Activated naive CD4-positive, alpha-beta T cell treated with anti-CD3 and anti-CD28 coated beads for 36 hours (primary cell): ENCODE measurements at regions not wholly inside any gene's neighbourhood (a gene's known extent, or its start where the extent isn't known, plus 50 kb on each side); places are given as distances from the start of the nearest gene placed in this dataset.

ENCODE experiments used
- CTCF ChIA-PET: fragments of 350-600 bp; sonication (Branson Sonifier 250); formaldehyde crosslinking; loops from one replicate; lab custom pipeline; 2021; ENCODE audit warnings: antibody characterized with exemption; lab: Charles Lee
- DNase-seq: peaks from one replicate; pipeline ENCODE4 v3.0.0-alpha.2; 2020
- H3K27ac Mint-ChIP-seq: one replicate; pipeline ENCODE4 v1.8.0; 2021; ENCODE audit warnings: mild to moderate bottlenecking, mixed read lengths
- H3K27me3 Mint-ChIP-seq: one replicate; pipeline ENCODE4 v1.8.0; 2021; ENCODE audit warnings: low read depth, mixed read lengths
- H3K36me3 Mint-ChIP-seq: one replicate; pipeline ENCODE4 v1.8.0; 2021; ENCODE audit warnings: low read depth, mixed read lengths
- H3K4me1 Mint-ChIP-seq: one replicate; pipeline ENCODE4 v1.8.0; 2021; ENCODE audit warnings: low read depth, mixed read lengths
- H3K4me3 Mint-ChIP-seq: one replicate; pipeline ENCODE4 v1.8.0; 2021; ENCODE audit warnings: mild to moderate bottlenecking, moderate library complexity, mixed read lengths
- H3K9me3 Mint-ChIP-seq: one replicate; pipeline ENCODE4 v1.8.0; 2021; ENCODE audit warnings: mixed read lengths
- intact Hi-C: fragments of 100-400 bp; cut with micrococcal nuclease; formaldehyde crosslinking; loops from one replicate; pipeline ENCODE4 v1.15.1; 2023

GRCh38 chr11:70526116-70527045 is 128.1 kb downstream of the CTTN start:
- H3K4me1 Mint-ChIP-seq: no peaks in the 10 kb centered on the region
- CTCF ChIA-PET: interaction anchor here (0.5 kb wide), 1 partner anchor 268 kb away, joined by 3 read pairs; no protein-coding TSS in a partner anchor
- H3K4me3 Mint-ChIP-seq: no peak overlapping the region
- intact Hi-C loops: no loop called here
- no peak for DNase-seq
- peaks cover 10% of the 10 kb centered on the region for H3K27me3 Mint-ChIP-seq
- peaks cover 2% of the 10 kb centered on the region for H3K9me3 Mint-ChIP-seq
- H3K27ac Mint-ChIP-seq: no peak overlapping the region
- no peaks in the 10 kb centered on the region for H3K36me3 Mint-ChIP-seq

- intact Hi-C loops: no loop called here
- Mint-ChIP-seq H3K9me3 (peaks cover 2% of the 10 kb centered on the region), H3K4me3 (no peak overlapping the region), H3K27ac (no peak overlapping the region), H3K27me3 (peaks cover 7% of the 10 kb centered on the region), H3K36me3 (no peaks in the 10 kb centered on the region), H3K4me1 (no peaks in the 10 kb centered on the region)
- DNase-seq: no peak
- CTCF ChIA-PET: no interaction called here
These were observed 128.7 kb downstream of the CTTN start for GRCh38 chr11:70527046-70527395.

- no peak overlapping the region for H3K27ac Mint-ChIP-seq
These were observed 129.2 kb downstream of the CTTN start for GRCh38 chr11:70527429-70528045.

GRCh38 chr11:70528046-70528793 is 129.9 kb downstream of the CTTN start:
- no peak for DNase-seq
- H3K4me3 Mint-ChIP-seq: no peak overlapping the region
- H3K27me3 Mint-ChIP-seq: peaks cover 2% of the 10 kb centered on the region
- H3K9me3 Mint-ChIP-seq: peaks cover 2% of the 10 kb centered on the region
- no peaks in the 10 kb centered on the region for H3K36me3 Mint-ChIP-seq
- H3K4me1 Mint-ChIP-seq: no peaks in the 10 kb centered on the region
- CTCF ChIA-PET: no interaction called here
- intact Hi-C loops: no loop called here
- H3K27ac Mint-ChIP-seq: no peak overlapping the region

More at GRCh38 chr11:70527429-70528045, 129.2 kb downstream of the CTTN start:
- intact Hi-C loops: no loop called here
- Mint-ChIP-seq H3K9me3 (peaks cover 2% of the 10 kb centered on the region), H3K4me1 (no peaks in the 10 kb centered on the region), H3K4me3 (no peak overlapping the region), H3K36me3 (no peaks in the 10 kb centered on the region), H3K27me3 (peaks cover 5% of the 10 kb centered on the region)
- CTCF ChIA-PET: no interaction called here
- DNase-seq: no peak

GRCh38 chr11:70528794-70529580 is 130.7 kb downstream of the CTTN start:
- no peaks in the 10 kb centered on the region for H3K27me3 Mint-ChIP-seq
- CTCF ChIA-PET: no interaction called here
- H3K36me3 Mint-ChIP-seq: no peaks in the 10 kb centered on the region
- H3K9me3 Mint-ChIP-seq: peaks cover 2% of the 10 kb centered on the region
- H3K27ac Mint-ChIP-seq: no peak overlapping the region
- no peak for DNase-seq
- H3K4me1 Mint-ChIP-seq: no peaks in the 10 kb centered on the region
- intact Hi-C loops: no loop called here
- no peak overlapping the region for H3K4me3 Mint-ChIP-seq

GRCh38 chr11:70530010-70530409 is 131.7 kb downstream of the CTTN start:
- Mint-ChIP-seq H3K4me1 (no peaks in the 10 kb centered on the region), H3K4me3 (no peak overlapping the region), H3K9me3 (peaks cover 2% of the 10 kb centered on the region), H3K27ac (no peak overlapping the region), H3K27me3 (no peaks in the 10 kb centered on the region), H3K36me3 (no peaks in the 10 kb centered on the region)
- DNase-seq: no peak
- intact Hi-C loops: no loop called here
- CTCF ChIA-PET: no interaction called here

GRCh38 chr11:70530629-70531185 is 132.4 kb downstream of the CTTN start:
- intact Hi-C loops: no loop called here
- no peak for DNase-seq
- Mint-ChIP-seq H3K36me3 (no peaks in the 10 kb centered on the region), H3K27me3 (peaks cover 2% of the 10 kb centered on the region), H3K4me3 (no peak overlapping the region), H3K27ac (no peak overlapping the region), H3K9me3 (peaks cover 6% of the 10 kb centered on the region), H3K4me1 (no peaks in the 10 kb centered on the region)
- CTCF ChIA-PET: no interaction called here

GRCh38 chr11:70531281-70532065 is 133.1 kb downstream of the CTTN start:
- DNase-seq: no peak
- CTCF ChIA-PET: no interaction called here
- no peak overlapping the region for H3K4me3 Mint-ChIP-seq

GRCh38 chr11:70532066-70532440 is 133.7 kb downstream of the CTTN start:
- no peak overlapping the region for H3K4me3 Mint-ChIP-seq
- H3K27me3 Mint-ChIP-seq: peaks cover 2% of the 10 kb centered on the region
- H3K36me3 Mint-ChIP-seq: no peaks in the 10 kb centered on the region
- CTCF ChIA-PET: no interaction called here
- H3K27ac Mint-ChIP-seq: no peak overlapping the region
- H3K9me3 Mint-ChIP-seq: peaks cover 6% of the 10 kb centered on the region
- no peak for DNase-seq
- H3K4me1 Mint-ChIP-seq: no peaks in the 10 kb centered on the region
- intact Hi-C loops: no loop called here

More at GRCh38 chr11:70531281-70532065, 133.1 kb downstream of the CTTN start:
- no peak overlapping the region for H3K27ac Mint-ChIP-seq
- H3K36me3 Mint-ChIP-seq: no peaks in the 10 kb centered on the region
- H3K9me3 Mint-ChIP-seq: peaks cover 6% of the 10 kb centered on the region
- H3K4me1 Mint-ChIP-seq: no peaks in the 10 kb centered on the region
- intact Hi-C loops: no loop called here
- H3K27me3 Mint-ChIP-seq: peaks cover 2% of the 10 kb centered on the region

GRCh38 chr11:70532731-70533130 is 134.4 kb downstream of the CTTN start:
- CTCF ChIA-PET: no interaction called here
- peaks cover 2% of the 10 kb centered on the region for H3K27me3 Mint-ChIP-seq
- intact Hi-C loops: no loop called here
- H3K27ac Mint-ChIP-seq: no peak overlapping the region
- no peaks in the 10 kb centered on the region for H3K4me1 Mint-ChIP-seq
- H3K9me3 Mint-ChIP-seq: peaks cover 6% of the 10 kb centered on the region
- H3K4me3 Mint-ChIP-seq: no peak overlapping the region
- no peak for DNase-seq
- H3K36me3 Mint-ChIP-seq: no peaks in the 10 kb centered on the region

- DNase-seq: no peak
- H3K27ac Mint-ChIP-seq: no peak overlapping the region
- no peaks in the 10 kb centered on the region for H3K36me3 Mint-ChIP-seq
- H3K4me1 Mint-ChIP-seq: no peaks in the 10 kb centered on the region
- CTCF ChIA-PET: no interaction called here
- intact Hi-C loops: no loop called here
- H3K9me3 Mint-ChIP-seq: peaks cover 4% of the 10 kb centered on the region
- peaks cover 2% of the 10 kb centered on the region for H3K27me3 Mint-ChIP-seq
- H3K4me3 Mint-ChIP-seq: no peak overlapping the region
These were observed 137.1 kb downstream of the CTTN start for GRCh38 chr11:70535191-70535971.
